ES-I3 (cell line): ENCODE measurements at regions not wholly inside any gene's neighbourhood (a gene's known extent, or its start where the extent isn't known, plus 50 kb on each side); places are given as distances from the start of the nearest gene placed in this dataset.

ENCODE experiments used
- H3K36me3 ChIP-seq: 2 replicates; pipeline ENCODE4 v1.6.1; 2013; ENCODE audit warnings: mild to moderate bottlenecking, low read length, control low read depth, moderate library complexity; ENCODE audit not compliant: insufficient read depth
- H3K4me1 ChIP-seq: 2 replicates; pipeline ENCODE4 v1.6.1; 2013; ENCODE audit warnings: mild to moderate bottlenecking, control low read depth, low read length; ENCODE audit not compliant: insufficient read depth
- H3K9ac ChIP-seq: 2 replicates; pipeline ENCODE4 v1.6.1; 2013; ENCODE audit warnings: low read depth, mild to moderate bottlenecking, low read length, moderate library complexity
- H3K9me3 ChIP-seq: 2 replicates; pipeline ENCODE4 v1.6.1; 2013; ENCODE audit warnings: mild to moderate bottlenecking, low read length, moderate library complexity; ENCODE audit not compliant: control insufficient read depth, insufficient read depth

DNA sequence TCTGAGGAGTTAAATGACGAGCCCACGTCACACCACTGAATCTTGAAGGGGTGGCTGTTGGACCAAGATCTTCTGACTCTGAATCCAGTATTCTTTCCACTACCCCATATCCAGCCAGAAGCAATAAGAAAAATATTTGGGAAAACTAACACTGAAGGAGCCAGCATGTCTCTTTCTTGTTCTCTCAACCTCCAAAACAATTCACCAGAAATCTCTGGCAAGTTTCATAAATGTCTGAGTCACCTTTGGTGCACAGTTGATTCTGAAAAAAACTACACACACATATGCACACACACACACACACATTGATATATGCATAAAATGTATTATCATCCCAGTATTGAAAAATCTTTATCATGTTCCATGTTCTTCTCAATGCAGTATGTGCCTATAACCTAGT, 104.3 kb upstream of the BLID start:
- Histone ChIP-seq H3K9ac (no peak overlapping the region), H3K36me3 (no peaks in the 10 kb centered on the region), H3K4me1 (peaks cover 6% of the 10 kb centered on the region), H3K9me3 (no peaks in the 10 kb centered on the region; the same call in 1 of the 2 replicates)

DNA sequence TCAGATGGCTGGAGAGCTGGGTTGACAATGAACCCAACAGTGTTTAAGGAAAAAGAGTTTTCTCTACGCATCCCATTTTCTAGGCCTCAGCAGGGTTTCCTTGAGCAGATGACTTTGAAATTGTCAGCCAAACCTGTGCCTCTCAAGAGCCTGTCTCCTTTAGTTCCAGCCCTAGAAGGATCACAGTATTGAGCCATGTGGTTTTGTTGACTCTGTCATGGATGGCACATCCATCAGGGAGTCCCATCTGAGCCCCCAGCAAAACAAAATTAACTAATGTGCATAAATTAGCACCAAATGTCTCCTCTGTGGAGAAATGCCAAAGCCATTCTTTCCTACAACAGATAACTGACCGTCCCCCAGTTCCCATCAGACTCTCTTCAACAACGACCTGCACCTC, 103.8 kb upstream of the BLID start:
- no peak overlapping the region for H3K9ac ChIP-seq
- no peaks in the 10 kb centered on the region for H3K36me3 ChIP-seq
- peaks cover 6% of the 10 kb centered on the region for H3K4me1 ChIP-seq
- H3K9me3 ChIP-seq: no peaks in the 10 kb centered on the region; the same call in 1 of the 2 replicates

DNA sequence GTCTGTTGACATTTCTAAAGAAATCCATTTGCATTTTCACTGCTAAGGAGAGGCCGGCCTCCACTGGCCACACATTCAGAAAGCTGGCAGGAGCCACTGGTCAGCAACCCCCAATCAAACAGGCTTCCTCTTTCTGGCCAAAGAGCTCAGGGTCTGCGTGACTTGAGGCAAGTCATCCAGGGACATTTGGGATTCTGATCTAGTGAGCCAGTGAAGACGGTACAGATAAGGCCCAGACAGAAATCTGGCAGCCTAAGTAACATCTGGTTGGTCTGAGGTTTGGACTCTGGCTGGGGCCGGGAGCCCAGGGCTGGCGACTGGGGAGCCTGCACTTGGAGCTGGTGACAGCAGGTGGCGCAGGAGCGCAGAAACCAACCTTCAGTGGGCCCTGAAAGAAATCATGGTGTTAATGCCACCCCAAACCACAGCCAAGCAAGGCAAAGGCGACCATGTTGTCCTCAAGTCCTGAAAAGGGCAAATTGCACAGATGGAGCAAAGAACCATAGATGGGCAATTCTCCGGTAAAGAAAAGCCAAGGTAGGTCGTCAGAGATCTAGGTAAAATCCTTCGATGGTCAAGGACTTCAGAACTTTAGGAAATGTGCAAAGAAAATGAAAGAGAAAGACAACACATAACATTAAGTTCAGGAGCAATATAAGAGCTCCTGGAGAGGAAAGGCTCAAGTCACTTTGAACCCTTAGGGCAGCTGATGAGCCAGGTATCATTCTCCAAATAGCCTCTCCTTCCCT, 99.4 kb upstream of the BLID start:
- Histone ChIP-seq H3K9ac (no peak overlapping the region), H3K9me3 (peaks cover 3% of the 10 kb centered on the region; the same call in 1 of the 2 replicates), H3K36me3 (no peaks in the 10 kb centered on the region), H3K4me1 (peaks cover 6% of the 10 kb centered on the region)

DNA sequence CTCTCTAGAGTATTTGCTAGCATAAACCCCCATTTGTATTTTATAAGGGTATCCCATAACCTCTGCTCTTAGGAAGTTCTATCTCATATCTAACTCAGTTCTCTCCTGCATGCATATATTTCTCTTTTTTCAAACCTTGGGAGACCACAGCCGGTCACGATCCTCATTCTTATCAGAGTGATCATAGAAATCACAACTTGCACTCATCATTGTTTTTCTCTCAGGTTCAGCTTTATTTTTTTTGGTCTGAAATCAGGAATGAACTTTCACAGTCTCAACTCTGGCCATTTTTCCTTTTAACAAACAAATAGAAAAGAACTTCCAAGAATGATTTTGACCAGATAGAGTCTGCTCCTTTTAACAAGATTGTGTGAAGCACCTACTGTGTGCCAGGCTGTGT, 98.6 kb upstream of the BLID start:
- no peaks in the 10 kb centered on the region for H3K36me3 ChIP-seq
- peaks cover 6% of the 10 kb centered on the region for H3K4me1 ChIP-seq
- H3K9ac ChIP-seq: no peak overlapping the region
- peaks cover 3% of the 10 kb centered on the region; the same call in 1 of the 2 replicates for H3K9me3 ChIP-seq

DNA sequence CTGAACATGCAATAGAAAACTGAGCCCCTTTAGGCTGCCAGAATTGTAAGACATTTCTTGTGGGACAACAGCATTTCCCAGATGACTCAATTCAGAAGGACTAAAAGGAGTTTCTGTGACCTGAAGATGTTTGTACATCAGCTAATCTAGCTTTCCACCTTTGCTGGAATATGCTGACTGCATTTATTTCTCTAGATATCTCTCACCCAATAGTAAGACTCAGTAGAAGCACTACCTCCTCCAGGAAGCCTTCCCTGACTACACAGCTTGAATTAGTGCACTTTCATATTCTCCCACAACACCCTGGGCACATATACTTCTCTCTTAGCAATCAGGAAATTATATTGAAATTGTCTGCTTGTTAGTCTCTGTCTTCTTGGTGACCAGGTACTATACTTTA, 98.1 kb upstream of the BLID start:
- Histone ChIP-seq H3K36me3 (no peaks in the 10 kb centered on the region), H3K4me1 (peaks cover 6% of the 10 kb centered on the region), H3K9ac (no peak overlapping the region), H3K9me3 (peaks cover 3% of the 10 kb centered on the region; the same call in 1 of the 2 replicates)

DNA sequence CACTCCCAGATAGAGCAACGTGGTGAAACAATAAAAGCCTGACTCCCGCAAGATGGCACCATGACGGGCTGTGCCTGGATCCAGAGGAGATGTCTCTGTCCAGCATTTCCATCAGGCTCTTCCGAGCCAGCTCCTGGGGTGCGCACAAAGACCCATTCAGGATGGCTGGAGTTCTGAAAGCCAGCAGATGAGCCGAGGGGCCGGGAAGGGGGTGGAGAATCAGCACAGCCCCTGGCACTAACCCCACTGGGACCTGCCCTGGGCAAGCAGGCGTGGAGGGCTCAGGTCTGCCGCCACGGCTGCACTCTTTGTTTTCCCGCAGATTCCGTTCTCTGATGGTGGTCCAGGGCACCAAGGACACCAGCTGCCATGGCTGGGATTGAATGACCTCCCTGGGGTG, 97.2 kb upstream of the BLID start:
- Histone ChIP-seq H3K9me3 (peaks cover 3% of the 10 kb centered on the region; the same call in 1 of the 2 replicates), H3K9ac (no peak overlapping the region), H3K4me1 (peaks cover 6% of the 10 kb centered on the region), H3K36me3 (no peaks in the 10 kb centered on the region)

DNA sequence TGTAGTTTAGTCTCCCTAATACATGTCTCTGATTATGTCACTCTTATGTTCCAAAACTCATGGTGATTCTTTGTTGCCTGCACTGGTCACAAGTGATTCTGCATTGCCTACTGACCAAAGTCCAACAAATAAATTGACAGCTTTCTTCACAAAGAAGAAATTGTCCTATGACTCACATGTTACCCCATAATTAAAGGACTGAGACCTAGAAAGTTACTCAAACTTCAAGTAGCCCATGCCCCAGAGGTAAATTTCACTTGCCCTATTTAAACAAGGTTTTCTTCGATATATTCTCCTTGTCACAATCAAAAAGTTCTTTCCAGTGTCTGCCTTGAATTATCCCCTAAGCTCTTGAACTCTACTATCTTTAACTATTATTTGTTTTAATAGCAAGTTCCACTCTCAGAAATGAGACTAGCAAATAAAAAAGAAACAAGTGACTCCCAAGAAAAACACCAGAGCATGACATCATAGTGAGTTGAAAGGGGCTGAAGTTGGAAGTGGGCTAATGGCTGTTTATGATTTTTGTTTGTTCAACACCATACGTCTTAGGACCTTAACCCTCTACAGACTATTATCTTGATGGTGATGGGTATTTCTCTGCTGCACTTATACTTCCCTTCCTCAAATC, 94.5 kb upstream of the BLID start:
- Histone ChIP-seq H3K36me3 (no peaks in the 10 kb centered on the region), H3K9ac (no peak overlapping the region), H3K4me1 (no peaks in the 10 kb centered on the region), H3K9me3 (0 out of 2 replicates have a peak, but pooled peaks cover 3% of the 10 kb centered on the region)

DNA sequence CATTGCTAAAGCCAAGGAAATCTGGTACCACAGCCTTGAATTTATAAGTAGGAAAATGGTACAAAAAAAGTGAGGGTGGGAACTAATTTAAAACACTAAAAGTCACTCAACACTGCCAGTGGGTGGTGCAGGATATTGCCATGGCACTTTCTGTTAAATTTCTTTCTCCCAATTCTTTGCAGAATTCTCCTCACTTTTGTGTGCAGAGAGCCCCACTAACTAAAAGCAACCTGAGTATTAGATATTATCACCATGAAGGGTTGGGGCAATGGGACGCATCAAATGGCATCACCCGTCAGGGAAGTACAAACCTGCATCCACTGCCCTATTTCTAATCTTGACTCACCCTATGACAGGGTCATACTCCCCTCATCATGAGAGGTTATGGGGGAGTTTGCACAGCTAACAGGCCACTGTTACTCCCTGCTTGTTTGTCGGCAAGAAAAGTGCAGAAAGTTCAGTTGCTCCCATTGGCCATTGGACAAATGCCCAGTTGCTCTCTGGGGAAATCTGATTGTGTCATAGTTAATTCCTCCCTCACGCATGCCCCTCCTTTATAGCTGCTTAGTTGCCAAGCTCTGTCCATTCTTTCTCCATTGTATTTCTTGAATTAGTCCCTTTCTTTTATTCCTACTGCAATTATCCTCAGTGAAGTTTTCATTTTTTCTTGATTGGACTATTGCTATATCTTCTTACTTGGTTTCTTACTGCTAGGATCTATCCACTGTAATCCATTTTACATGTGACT, 93.8 kb upstream of the BLID start:
- Histone ChIP-seq H3K9me3 (0 out of 2 replicates have a peak, but pooled peaks cover 3% of the 10 kb centered on the region), H3K4me1 (no peaks in the 10 kb centered on the region), H3K9ac (no peak overlapping the region), H3K36me3 (no peaks in the 10 kb centered on the region)

DNA sequence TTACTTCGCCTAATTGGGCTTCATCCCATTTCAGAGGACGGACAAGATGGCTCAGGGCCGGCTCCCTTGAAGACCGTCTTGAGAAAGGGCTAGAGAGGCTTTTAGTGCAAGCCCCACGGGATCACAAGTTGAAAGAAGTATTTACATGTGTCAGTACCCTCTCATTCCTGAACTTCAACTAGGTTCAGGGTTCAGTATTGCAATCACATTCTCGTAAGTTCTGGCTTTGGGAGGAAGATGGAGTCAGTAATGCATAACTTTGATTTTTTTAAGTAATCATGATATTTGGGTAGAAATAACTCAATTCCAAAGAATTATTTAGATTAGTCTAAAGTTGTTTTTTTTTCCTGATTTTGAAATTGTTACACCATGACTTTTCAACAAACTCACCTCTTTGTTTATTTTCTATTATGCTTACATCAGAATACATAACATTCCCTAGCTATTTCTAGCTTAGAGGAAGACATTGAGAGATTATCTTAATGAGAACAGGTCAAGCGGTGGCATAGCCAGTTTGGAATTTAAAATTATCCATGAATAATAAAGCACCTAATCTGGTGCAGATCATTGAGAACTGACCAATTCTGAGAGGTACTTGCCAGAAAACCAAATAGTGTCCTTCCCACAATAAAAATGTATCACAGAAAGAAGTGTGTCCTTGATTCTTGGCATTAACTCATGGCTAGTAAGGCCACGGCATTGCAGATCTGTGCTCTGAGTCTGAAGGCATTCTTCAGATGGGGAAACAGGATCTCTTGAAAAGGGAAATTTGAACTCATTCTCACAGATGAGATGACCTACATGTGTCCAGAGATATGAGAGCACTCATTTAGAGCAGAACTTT, 92.1 kb upstream of the BLID start:
- H3K9me3 ChIP-seq: no peaks in the 10 kb centered on the region
- H3K9ac ChIP-seq: no peak overlapping the region
- peaks cover 3% of the 10 kb centered on the region; the same call in 1 of the 2 replicates for H3K4me1 ChIP-seq
- no peaks in the 10 kb centered on the region for H3K36me3 ChIP-seq

DNA sequence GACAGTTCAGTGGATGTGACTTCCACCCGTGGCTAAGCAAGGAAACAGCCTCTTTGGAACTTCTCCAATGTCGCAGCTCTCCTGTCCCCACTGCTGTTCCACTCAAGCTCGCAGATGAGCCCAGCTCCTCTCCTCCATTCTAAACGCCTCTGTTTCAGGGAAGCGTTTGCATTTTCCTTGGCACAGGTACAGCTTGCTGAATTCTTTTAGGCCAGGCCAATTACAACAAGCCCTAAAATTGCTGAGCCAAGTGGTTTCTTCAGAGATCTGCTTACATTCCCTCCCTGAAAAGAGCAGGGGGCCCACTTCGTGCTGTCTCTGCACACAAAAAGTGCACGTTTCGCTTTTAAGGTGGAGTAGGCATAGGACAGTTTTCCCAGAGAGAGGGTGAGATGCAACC, 91.5 kb upstream of the BLID start:
- H3K9me3 ChIP-seq: no peaks in the 10 kb centered on the region
- no peaks in the 10 kb centered on the region for H3K36me3 ChIP-seq
- H3K4me1 ChIP-seq: peaks cover 4% of the 10 kb centered on the region; the same call in 1 of the 2 replicates
- no peak overlapping the region for H3K9ac ChIP-seq

DNA sequence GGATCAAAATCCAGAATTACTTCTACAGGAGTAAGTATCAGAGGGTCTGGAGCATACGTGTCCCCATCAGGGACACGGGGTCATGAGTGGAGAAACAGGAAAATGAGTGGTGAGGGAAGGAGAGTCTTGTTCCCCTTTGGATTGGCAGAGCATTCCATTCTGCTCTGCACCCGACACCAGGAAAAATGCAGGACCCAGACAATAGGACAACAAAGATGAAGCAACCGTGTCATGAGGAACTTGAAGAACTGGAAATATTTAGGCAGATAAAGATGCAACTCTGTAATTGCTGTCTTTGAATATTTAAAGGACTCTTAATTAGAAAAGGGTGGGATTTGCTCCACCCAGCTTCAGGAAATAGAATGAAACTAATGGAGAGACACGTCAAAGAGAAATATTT, 89.0 kb upstream of the BLID start:
- H3K36me3 ChIP-seq: no peaks in the 10 kb centered on the region

DNA sequence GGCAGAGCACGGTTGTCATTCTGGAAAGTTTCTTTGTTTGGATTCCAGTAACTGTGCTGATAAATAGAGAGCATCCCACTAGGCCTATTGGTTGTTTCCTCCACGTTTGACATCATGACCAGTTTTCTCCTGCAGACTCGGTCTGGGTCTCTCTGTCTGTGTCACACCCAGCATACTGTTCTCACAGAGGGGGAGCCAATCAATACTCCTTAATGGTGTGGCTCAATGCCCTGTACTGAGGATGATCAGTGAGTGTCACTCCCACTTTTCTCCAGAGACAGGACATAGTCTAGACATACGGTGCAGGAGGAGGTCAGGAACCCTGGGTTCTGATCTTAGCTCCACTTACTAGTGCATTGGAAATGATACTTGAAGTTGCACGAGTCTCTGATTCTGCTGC, 88.2 kb upstream of the BLID start:
- peaks cover 4% of the 10 kb centered on the region; the same call in 1 of the 2 replicates for H3K4me1 ChIP-seq
- H3K36me3 ChIP-seq: no peaks in the 10 kb centered on the region
- no peaks in the 10 kb centered on the region for H3K9me3 ChIP-seq
- no peak overlapping the region for H3K9ac ChIP-seq

More for the DNA sequence above, 89.0 kb upstream of the BLID start:
- peaks cover 4% of the 10 kb centered on the region; the same call in 1 of the 2 replicates for H3K4me1 ChIP-seq
- no peaks in the 10 kb centered on the region for H3K9me3 ChIP-seq
- no peak overlapping the region for H3K9ac ChIP-seq

DNA sequence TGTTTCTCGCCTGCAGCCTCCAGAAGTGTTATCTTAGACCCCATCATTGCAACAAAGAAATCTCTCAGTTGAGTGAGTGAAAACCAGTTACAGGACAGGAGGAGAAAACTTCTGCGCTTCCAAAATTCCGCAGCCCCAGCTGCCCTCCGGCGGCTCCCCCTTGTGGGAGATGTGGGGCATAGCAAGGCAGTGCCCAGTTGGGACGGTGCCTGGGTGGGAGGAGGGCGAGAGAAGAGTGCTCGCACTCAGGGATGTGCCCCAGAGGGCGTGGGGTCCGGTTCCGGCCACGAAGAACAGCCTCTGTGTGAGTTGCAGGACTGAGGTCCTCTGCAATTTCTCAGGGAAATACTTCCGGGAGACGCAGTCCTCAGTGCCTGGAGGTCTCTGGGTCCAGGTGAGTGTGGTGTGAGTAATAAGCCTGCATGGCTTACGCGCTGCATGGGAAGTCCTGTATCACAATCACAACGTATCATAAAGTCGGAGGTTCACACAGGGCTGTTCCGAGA, 87.0 kb upstream of the BLID start:
- Histone ChIP-seq H3K36me3 (no peaks in the 10 kb centered on the region), H3K4me1 (peaks cover 4% of the 10 kb centered on the region; the same call in 1 of the 2 replicates), H3K9me3 (no peaks in the 10 kb centered on the region), H3K9ac (peak overlapping the region; percentile 32; the same call in 1 of the 2 replicates)
